ENCODE measurements at regions not wholly inside any gene's neighbourhood (a gene's known extent, or its start where the extent isn't known, plus 50 kb on each side); places are given as distances from the start of the nearest gene placed in this dataset.

DNA sequence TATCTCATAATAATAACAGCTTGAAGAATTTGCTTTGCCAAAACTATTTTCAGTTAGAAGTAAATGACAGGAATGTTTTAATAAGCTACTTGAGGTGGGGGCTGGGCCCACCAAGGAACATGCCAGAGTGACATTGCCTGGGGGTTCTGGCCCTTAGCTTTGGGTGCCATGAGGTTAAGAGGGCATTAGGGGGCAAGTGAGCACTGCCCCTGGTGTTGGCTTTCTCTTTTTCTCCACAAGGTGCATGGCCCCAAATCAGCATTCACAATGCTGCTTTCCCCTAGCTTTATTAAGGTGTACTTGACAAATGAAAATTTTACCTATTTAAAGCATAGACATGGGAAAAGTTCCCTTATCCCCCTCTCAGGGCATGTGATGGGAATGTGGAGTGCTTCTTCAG lies 305.4 kb downstream of the TENT4A start:
- Mint-ChIP-seq H3K4me3 (ENCODE audit: low read depth) (no peak overlapping the region), H3K36me3 (ENCODE audit: low read depth) (no peaks in the 10 kb centered on the region), H3K4me1 (ENCODE audit: low read depth) (no peaks in the 10 kb centered on the region), H3K27me3 (ENCODE audit: low read depth) (no peaks in the 10 kb centered on the region), H3K9me3 (peaks cover 24% of the 10 kb centered on the region), H3K27ac (no peak overlapping the region)
- DNase-seq (ENCODE audit: low spot score): no peak
- intact Hi-C loops (cut with micrococcal nuclease): no loop called here

DNA sequence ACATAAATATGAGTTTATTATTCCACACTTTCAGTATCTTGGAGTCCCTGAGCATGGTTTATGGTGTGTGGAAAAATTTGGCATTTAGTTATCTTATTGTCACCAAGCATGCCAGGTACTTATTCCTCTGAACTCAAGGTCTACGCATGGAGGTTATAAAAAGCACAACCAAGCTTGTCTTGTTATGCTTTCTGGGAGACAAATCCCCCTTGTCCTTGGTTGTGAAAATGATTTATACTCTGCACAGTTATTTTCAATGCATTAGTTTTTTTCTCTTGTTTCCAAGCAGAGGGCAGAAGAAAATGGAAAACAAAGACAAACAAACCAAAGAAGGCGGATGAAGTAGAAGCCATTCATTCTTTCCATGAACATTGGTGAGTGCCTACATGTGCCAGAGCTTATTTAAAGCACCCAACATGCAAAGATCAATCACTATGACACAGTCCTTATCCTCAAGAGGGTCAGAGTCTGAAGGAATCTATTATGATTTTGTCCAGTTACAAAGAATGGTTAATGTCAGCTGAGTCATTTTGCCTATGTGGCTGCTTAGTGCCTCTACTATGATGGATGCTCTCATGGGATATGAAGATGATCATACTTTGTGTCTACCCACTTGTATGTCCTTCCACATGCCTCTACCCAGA lies 323.1 kb downstream of the TENT4A start:
- Mint-ChIP-seq H3K9me3 (no peaks in the 10 kb centered on the region), H3K4me1 (ENCODE audit: low read depth) (no peaks in the 10 kb centered on the region), H3K27me3 (ENCODE audit: low read depth) (no peaks in the 10 kb centered on the region), H3K27ac (no peak overlapping the region), H3K36me3 (ENCODE audit: low read depth) (no peaks in the 10 kb centered on the region), H3K4me3 (ENCODE audit: low read depth) (no peak overlapping the region)
- intact Hi-C loops (cut with micrococcal nuclease): no loop called here
- no peak for DNase-seq (ENCODE audit: low spot score)

DNA sequence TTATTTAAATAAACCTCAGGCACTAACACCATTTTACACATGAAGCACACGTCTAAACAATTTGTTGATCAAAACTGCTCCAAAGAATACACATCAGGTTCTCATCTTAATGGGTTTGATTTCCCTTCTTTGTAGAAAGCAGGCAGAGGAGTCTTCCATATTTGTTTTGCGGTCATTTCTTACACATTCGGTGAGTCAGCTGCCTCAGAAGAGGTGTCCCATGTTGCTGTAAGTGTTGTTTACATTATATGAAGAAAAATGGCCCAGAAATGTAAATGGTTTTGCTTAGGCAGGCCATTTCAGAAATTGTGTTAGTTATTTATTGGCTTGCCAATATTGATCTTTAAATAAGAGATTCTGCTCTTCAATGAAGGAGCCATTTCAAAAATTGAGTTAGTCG lies 325.8 kb downstream of the TENT4A start:
- no peak for DNase-seq (ENCODE audit: low spot score)
- Mint-ChIP-seq H3K9me3 (no peaks in the 10 kb centered on the region), H3K36me3 (ENCODE audit: low read depth) (no peaks in the 10 kb centered on the region), H3K4me1 (ENCODE audit: low read depth) (no peaks in the 10 kb centered on the region), H3K27ac (no peak overlapping the region), H3K4me3 (ENCODE audit: low read depth) (no peak overlapping the region), H3K27me3 (ENCODE audit: low read depth) (no peaks in the 10 kb centered on the region)
- intact Hi-C loops (cut with micrococcal nuclease): no loop called here

DNA sequence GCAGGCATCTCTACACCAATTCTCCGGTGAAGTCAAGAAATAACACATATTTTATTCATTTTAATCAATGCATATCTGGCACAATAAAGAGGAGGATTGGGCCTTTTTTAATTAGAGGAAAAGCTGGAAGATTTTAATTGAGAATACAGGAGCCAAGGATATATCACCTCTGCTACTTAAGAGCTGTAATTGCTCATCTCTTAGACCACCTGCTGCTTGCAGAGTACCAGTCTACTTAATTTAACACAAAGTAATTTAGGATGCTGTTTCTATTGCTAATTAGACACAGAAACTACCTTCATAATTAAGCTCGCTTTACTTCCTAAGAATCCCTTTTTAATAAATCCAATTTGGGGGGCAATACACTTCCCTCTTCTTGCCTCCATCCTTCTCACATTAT lies 326.9 kb downstream of the TENT4A start:
- Mint-ChIP-seq H3K27ac (no peak overlapping the region), H3K27me3 (ENCODE audit: low read depth) (no peaks in the 10 kb centered on the region), H3K9me3 (no peaks in the 10 kb centered on the region), H3K4me1 (ENCODE audit: low read depth) (no peaks in the 10 kb centered on the region), H3K36me3 (ENCODE audit: low read depth) (no peaks in the 10 kb centered on the region), H3K4me3 (ENCODE audit: low read depth) (no peak overlapping the region)
- no peak for DNase-seq (ENCODE audit: low spot score)
- intact Hi-C loops (cut with micrococcal nuclease): no loop called here

GRCh38 chr5:7043797-7044196 lies 330.6 kb downstream of the TENT4A start:
- Mint-ChIP-seq H3K4me3 (ENCODE audit: low read depth) (no peak overlapping the region), H3K27ac (no peak overlapping the region), H3K9me3 (no peaks in the 10 kb centered on the region), H3K27me3 (ENCODE audit: low read depth) (no peaks in the 10 kb centered on the region), H3K36me3 (ENCODE audit: low read depth) (no peaks in the 10 kb centered on the region), H3K4me1 (ENCODE audit: low read depth) (no peaks in the 10 kb centered on the region)
- intact Hi-C loops (cut with micrococcal nuclease): no loop called here
- DNase-seq (ENCODE audit: low spot score): no peak

DNA sequence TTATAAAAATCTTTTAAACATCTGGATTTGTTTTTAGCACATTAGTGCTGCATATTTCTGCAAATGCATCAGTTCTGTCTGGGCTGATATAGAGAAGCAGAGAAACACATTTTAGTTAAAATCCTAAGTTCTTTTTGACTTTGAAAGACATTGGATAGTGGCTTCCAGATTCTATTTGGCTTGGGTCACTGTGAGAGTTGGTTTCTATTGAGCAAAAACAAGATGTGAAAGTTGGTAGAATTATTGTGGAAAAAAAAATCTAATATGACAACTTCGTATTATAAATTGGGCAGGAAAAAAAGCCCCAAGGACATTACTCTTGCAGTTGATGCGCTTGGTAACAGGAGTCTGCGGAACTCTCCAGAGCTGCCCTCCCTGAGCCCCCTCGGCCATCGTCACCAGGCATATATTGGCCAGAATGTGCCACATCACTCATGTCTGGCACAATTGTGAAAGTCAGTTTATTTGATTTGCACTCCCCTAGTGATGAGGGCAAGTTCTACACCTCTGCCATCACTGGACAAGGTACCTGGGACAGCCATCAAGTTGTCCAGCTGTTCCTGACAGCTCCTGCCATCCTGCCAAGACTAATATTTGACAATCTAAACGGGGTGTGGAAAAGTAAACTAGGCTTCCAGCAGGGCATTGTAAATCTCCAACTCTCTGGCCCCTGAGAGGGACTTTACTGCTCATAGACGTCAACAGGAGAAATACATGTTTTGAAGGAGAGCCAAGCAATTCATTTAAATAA lies 334.5 kb downstream of the TENT4A start:
- Mint-ChIP-seq H3K9me3 (no peaks in the 10 kb centered on the region), H3K4me1 (ENCODE audit: low read depth) (no peaks in the 10 kb centered on the region)

DNA sequence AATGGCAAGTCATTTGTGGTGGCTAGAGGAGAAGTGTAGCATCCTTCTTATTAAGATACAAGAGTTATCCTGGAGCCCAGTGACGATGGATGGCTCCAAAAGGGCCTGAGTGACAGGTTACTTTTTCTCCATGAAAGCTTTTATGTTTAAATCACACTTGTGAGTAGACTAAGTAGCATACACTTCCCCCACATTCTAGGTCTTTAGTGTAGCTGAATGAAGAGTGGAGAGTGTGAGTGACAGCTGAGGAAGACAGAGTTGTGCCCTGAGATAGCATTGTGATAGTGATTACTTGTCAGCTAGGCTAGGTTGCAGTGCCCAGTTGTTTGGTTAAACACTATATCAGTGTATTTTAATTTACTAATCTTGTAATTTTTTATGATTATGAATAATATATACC lies 337.8 kb downstream of the TENT4A start:
- Mint-ChIP-seq H3K9me3 (peaks cover 6% of the 10 kb centered on the region), H3K4me1 (ENCODE audit: low read depth) (no peaks in the 10 kb centered on the region), H3K27ac (no peak overlapping the region), H3K4me3 (ENCODE audit: low read depth) (no peak overlapping the region), H3K27me3 (ENCODE audit: low read depth) (no peaks in the 10 kb centered on the region), H3K36me3 (ENCODE audit: low read depth) (no peaks in the 10 kb centered on the region)
- intact Hi-C loops (cut with micrococcal nuclease): no loop called here
- no peak for DNase-seq (ENCODE audit: low spot score)

More for the DNA sequence above, 334.5 kb downstream of the TENT4A start:
- intact Hi-C loops (cut with micrococcal nuclease): no loop called here
- Mint-ChIP-seq H3K27me3 (ENCODE audit: low read depth) (no peaks in the 10 kb centered on the region), H3K4me3 (ENCODE audit: low read depth) (no peak overlapping the region), H3K27ac (no peak overlapping the region), H3K36me3 (ENCODE audit: low read depth) (no peaks in the 10 kb centered on the region)
- no peak for DNase-seq (ENCODE audit: low spot score)

GRCh38 chr5:7053125-7053524 lies 339.9 kb downstream of the TENT4A start:
- H3K4me3 Mint-ChIP-seq (ENCODE audit: low read depth): no peak overlapping the region
- no peaks in the 10 kb centered on the region for H3K27me3 Mint-ChIP-seq (ENCODE audit: low read depth)
- H3K4me1 Mint-ChIP-seq (ENCODE audit: low read depth): no peaks in the 10 kb centered on the region
- no peak overlapping the region for H3K27ac Mint-ChIP-seq
- H3K36me3 Mint-ChIP-seq (ENCODE audit: low read depth): no peaks in the 10 kb centered on the region
- intact Hi-C loops (cut with micrococcal nuclease): no loop called here
- no peak for DNase-seq (ENCODE audit: low spot score)
- H3K9me3 Mint-ChIP-seq: peaks cover 6% of the 10 kb centered on the region

GRCh38 chr5:7053528-7054209 lies 340.4 kb downstream of the TENT4A start:
- no peak for DNase-seq (ENCODE audit: low spot score)
- no peak overlapping the region for H3K27ac Mint-ChIP-seq
- H3K9me3 Mint-ChIP-seq: peaks cover 6% of the 10 kb centered on the region
- H3K4me1 Mint-ChIP-seq (ENCODE audit: low read depth): no peaks in the 10 kb centered on the region
- no peaks in the 10 kb centered on the region for H3K27me3 Mint-ChIP-seq (ENCODE audit: low read depth)
- no peaks in the 10 kb centered on the region for H3K36me3 Mint-ChIP-seq (ENCODE audit: low read depth)
- H3K4me3 Mint-ChIP-seq (ENCODE audit: low read depth): no peak overlapping the region
- intact Hi-C loops (cut with micrococcal nuclease): no loop called here

- H3K36me3 Mint-ChIP-seq (ENCODE audit: low read depth): no peaks in the 10 kb centered on the region
- no peaks in the 10 kb centered on the region for H3K9me3 Mint-ChIP-seq
- no peak for DNase-seq (ENCODE audit: low spot score)
- intact Hi-C loops (cut with micrococcal nuclease): no loop called here
- H3K4me1 Mint-ChIP-seq (ENCODE audit: low read depth): no peaks in the 10 kb centered on the region
- H3K4me3 Mint-ChIP-seq (ENCODE audit: low read depth): no peak overlapping the region
- H3K27me3 Mint-ChIP-seq (ENCODE audit: low read depth): no peaks in the 10 kb centered on the region
- H3K27ac Mint-ChIP-seq: no peak overlapping the region
Observed at GRCh38 chr5:7066471-7067235, 329.3 kb upstream of the ADCY2 start.

DNA sequence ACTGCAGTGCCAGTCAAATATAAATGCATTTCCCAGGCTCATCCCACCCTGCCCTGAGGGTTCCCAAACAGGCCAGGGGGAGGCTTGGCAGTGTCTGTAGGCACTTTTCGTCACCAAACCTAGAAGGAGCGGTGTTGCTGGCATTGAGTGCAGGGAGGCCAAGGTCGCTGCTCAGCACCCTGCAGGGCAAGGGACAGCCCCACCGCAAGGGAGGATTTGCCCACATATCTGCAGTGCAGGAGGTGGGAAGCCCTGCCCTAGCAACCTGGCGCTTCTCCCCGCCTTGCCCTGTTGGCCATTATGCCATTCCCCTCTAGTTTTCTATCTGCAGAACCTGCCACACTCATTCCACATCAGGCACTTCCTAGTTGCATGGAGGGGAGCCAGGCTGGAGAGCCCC lies 327.8 kb upstream of the ADCY2 start:
- H3K4me3 Mint-ChIP-seq (ENCODE audit: low read depth): no peak overlapping the region
- intact Hi-C loops (cut with micrococcal nuclease): no loop called here
- H3K36me3 Mint-ChIP-seq (ENCODE audit: low read depth): no peaks in the 10 kb centered on the region
- H3K9me3 Mint-ChIP-seq: no peaks in the 10 kb centered on the region
- H3K27ac Mint-ChIP-seq: no peak overlapping the region
- no peaks in the 10 kb centered on the region for H3K27me3 Mint-ChIP-seq (ENCODE audit: low read depth)
- H3K4me1 Mint-ChIP-seq (ENCODE audit: low read depth): no peaks in the 10 kb centered on the region
- DNase-seq (ENCODE audit: low spot score): no peak

GRCh38 chr5:7068899-7069298 lies 327.0 kb upstream of the ADCY2 start:
- intact Hi-C loops (cut with micrococcal nuclease): no loop called here
- no peaks in the 10 kb centered on the region for H3K9me3 Mint-ChIP-seq
- no peaks in the 10 kb centered on the region for H3K27me3 Mint-ChIP-seq (ENCODE audit: low read depth)
- no peaks in the 10 kb centered on the region for H3K4me1 Mint-ChIP-seq (ENCODE audit: low read depth)
- DNase-seq (ENCODE audit: low spot score): no peak
- H3K4me3 Mint-ChIP-seq (ENCODE audit: low read depth): no peak overlapping the region
- H3K27ac Mint-ChIP-seq: no peak overlapping the region
- H3K36me3 Mint-ChIP-seq (ENCODE audit: low read depth): no peaks in the 10 kb centered on the region

GRCh38 chr5:7072188-7072587 lies 323.8 kb upstream of the ADCY2 start:
- no peak for DNase-seq (ENCODE audit: low spot score)
- no peaks in the 10 kb centered on the region for H3K27me3 Mint-ChIP-seq (ENCODE audit: low read depth)
- H3K27ac Mint-ChIP-seq: no peak overlapping the region
- no peaks in the 10 kb centered on the region for H3K36me3 Mint-ChIP-seq (ENCODE audit: low read depth)
- H3K4me1 Mint-ChIP-seq (ENCODE audit: low read depth): no peaks in the 10 kb centered on the region
- no peak overlapping the region for H3K4me3 Mint-ChIP-seq (ENCODE audit: low read depth)
- intact Hi-C loops (cut with micrococcal nuclease): no loop called here
- H3K9me3 Mint-ChIP-seq: no peaks in the 10 kb centered on the region
